ENCODE measurements at regions not wholly inside any gene's neighbourhood (a gene's known extent, or its start where the extent isn't known, plus 50 kb on each side); places are given as distances from the start of the nearest gene placed in this dataset.
A peak's percentile ranks its signal among the peaks of the same experiment; 100 is the strongest.
"Not testable (repeated sequence)": the region's sequence is repeated elsewhere in the genome, so short reads cannot be mapped to it uniquely, and the experiment has no call there.

GRCh38 chr22:36088292-36088691 lies 59.7 kb upstream of the RBFOX2 start:
- H3K4me3 Mint-ChIP-seq = no peak overlapping the region
- no peaks in the 10 kb centered on the region for H3K36me3 Mint-ChIP-seq
- peaks cover 0 to 9% (median 3%) of the 10 kb centered on the region in 3 donors for H3K4me1 Mint-ChIP-seq
- peak overlapping the region in 1 of 3 donors; percentile 80 for H3K27ac Mint-ChIP-seq
- H3K27me3 Mint-ChIP-seq = peaks cover 6% of the 10 kb centered on the region
- no peaks in the 10 kb centered on the region for H3K9me3 Mint-ChIP-seq

- Mint-ChIP-seq H3K4me3 (no peak overlapping the region), H3K36me3 (no peaks in the 10 kb centered on the region), H3K4me1 (peaks cover 0 to 9% (median 3%) of the 10 kb centered on the region in 3 donors), H3K9me3 (no peaks in the 10 kb centered on the region), H3K27ac (no peak overlapping the region), H3K27me3 (peaks cover 6% of the 10 kb centered on the region)
Observed at GRCh38 chr22:36087784-36088183, 59.2 kb upstream of the RBFOX2 start.

GRCh38 chr22:36086629-36087254 lies 58.1 kb upstream of the RBFOX2 start:
- no peak overlapping the region for H3K27ac Mint-ChIP-seq
- H3K4me3 Mint-ChIP-seq = no peak overlapping the region
- H3K4me1 Mint-ChIP-seq = peaks cover 0 to 9% (median 3%) of the 10 kb centered on the region in 3 donors
- peaks cover 6% of the 10 kb centered on the region for H3K27me3 Mint-ChIP-seq
- H3K36me3 Mint-ChIP-seq = no peaks in the 10 kb centered on the region
- no peaks in the 10 kb centered on the region for H3K9me3 Mint-ChIP-seq

GRCh38 chr22:36086170-36086490 lies 57.5 kb upstream of the RBFOX2 start:
- Mint-ChIP-seq H3K36me3 (no peaks in the 10 kb centered on the region), H3K4me1 (peaks cover 0 to 9% (median 3%) of the 10 kb centered on the region in 3 donors), H3K27ac (no peak overlapping the region), H3K9me3 (no peaks in the 10 kb centered on the region), H3K27me3 (peaks cover 6% of the 10 kb centered on the region), H3K4me3 (no peak overlapping the region)

GRCh38 chr22:36085476-36086169 lies 57.0 kb upstream of the RBFOX2 start:
- peaks cover 6% of the 10 kb centered on the region for H3K27me3 Mint-ChIP-seq
- H3K9me3 Mint-ChIP-seq = no peaks in the 10 kb centered on the region
- no peak overlapping the region for H3K27ac Mint-ChIP-seq

GRCh38 chr22:36084717-36085116 lies 56.1 kb upstream of the RBFOX2 start:
- Mint-ChIP-seq H3K4me3 (peak overlapping the region in 1 of 4 donors; percentile 12), H3K36me3 (no peaks in the 10 kb centered on the region), H3K27ac (no peak overlapping the region), H3K27me3 (peaks cover 6% of the 10 kb centered on the region), H3K9me3 (no peaks in the 10 kb centered on the region), H3K4me1 (peaks cover 0 to 9% (median 3%) of the 10 kb centered on the region in 3 donors)

More at GRCh38 chr22:36085476-36086169, 57.0 kb upstream of the RBFOX2 start:
- Mint-ChIP-seq H3K4me3 (no peak overlapping the region), H3K36me3 (no peaks in the 10 kb centered on the region), H3K4me1 (peaks cover 0 to 9% (median 3%) of the 10 kb centered on the region in 3 donors)

- no peak overlapping the region for H3K27ac Mint-ChIP-seq
- no peaks in the 10 kb centered on the region for H3K9me3 Mint-ChIP-seq
Observed at GRCh38 chr22:36083056-36083455, 54.4 kb upstream of the RBFOX2 start.

GRCh38 chr22:36081023-36081431 lies 52.4 kb upstream of the RBFOX2 start:
- peaks cover 3% of the 10 kb centered on the region for H3K27me3 Mint-ChIP-seq
- H3K4me3 Mint-ChIP-seq = no peak overlapping the region
- H3K4me1 Mint-ChIP-seq = peaks cover 0 to 2% (median 0%) of the 10 kb centered on the region in 3 donors
- H3K9me3 Mint-ChIP-seq = no peaks in the 10 kb centered on the region
- no peaks in the 10 kb centered on the region for H3K36me3 Mint-ChIP-seq
- no peak overlapping the region for H3K27ac Mint-ChIP-seq

More at GRCh38 chr22:36083056-36083455, 54.4 kb upstream of the RBFOX2 start:
- peaks cover 7% of the 10 kb centered on the region for H3K27me3 Mint-ChIP-seq
- H3K4me1 Mint-ChIP-seq = peaks cover 0 to 4% (median 3%) of the 10 kb centered on the region in 3 donors
- no peaks in the 10 kb centered on the region for H3K36me3 Mint-ChIP-seq
- H3K4me3 Mint-ChIP-seq = no peak overlapping the region

GRCh38 chr22:36080281-36080680 lies 51.7 kb upstream of the RBFOX2 start:
- H3K9me3 Mint-ChIP-seq, H3K4me3 Mint-ChIP-seq, H3K27ac Mint-ChIP-seq: not testable (repeated sequence)

GRCh38 chr22:36079041-36079440 lies 50.4 kb upstream of the RBFOX2 start:
- Mint-ChIP-seq H3K36me3 (no peaks in the 10 kb centered on the region), H3K4me1 (no peaks in the 10 kb centered on the region), H3K9me3 (no peaks in the 10 kb centered on the region), H3K27ac (no peak overlapping the region), H3K27me3 (peaks cover 2% of the 10 kb centered on the region), H3K4me3 (no peak overlapping the region)

More at GRCh38 chr22:36080281-36080680, 51.7 kb upstream of the RBFOX2 start:
- not testable (repeated sequence) for H3K27me3 Mint-ChIP-seq, H3K4me1 Mint-ChIP-seq, H3K36me3 Mint-ChIP-seq
